GM12872 (cell line): ENCODE measurements at regions not wholly inside any gene's neighbourhood (a gene's known extent, or its start where the extent isn't known, plus 50 kb on each side); places are given as distances from the start of the nearest gene placed in this dataset.

Experiments used
- CTCF ChIP-seq: IDR thresholded peaks from 3 replicates; pipeline ENCODE4 v1.5.1; 2011; ENCODE audit warnings: low read depth, mild to moderate bottlenecking, low read length, moderate library complexity; ENCODE audit not compliant: insufficient read depth

- TF ChIP-seq CTCF = no peak
Observed at GRCh38 chr5:50953290-50953689, 286.9 kb downstream of the PARP8 start.

GRCh38 chr5:50958852-50959457 is 292.5 kb downstream of the PARP8 start:
- TF ChIP-seq CTCF = peak; percentile 51; the same call in 1 of the 3 replicates

- TF ChIP-seq CTCF = peak; percentile 95
Observed at GRCh38 chr5:50962934-50963872, 296.8 kb downstream of the PARP8 start.

- TF ChIP-seq CTCF = no peak
Observed at GRCh38 chr5:50963971-50964745, 297.7 kb downstream of the PARP8 start.

- TF ChIP-seq CTCF = no peak
Observed at GRCh38 chr5:50964746-50965653, 298.6 kb downstream of the PARP8 start.

- no peak for TF ChIP-seq CTCF
Observed at GRCh38 chr5:50965654-50966375, 299.4 kb downstream of the PARP8 start.
